Progenitor cell of endocrine pancreas (in vitro differentiated cells): ENCODE measurements at regions not wholly inside any gene's neighbourhood (a gene's known extent, or its start where the extent isn't known, plus 50 kb on each side); places are given as distances from the start of the nearest gene placed in this dataset.

Experiments
- DNase-seq: peaks from one replicate; pipeline ENCODE4 v3.0.0; 2021; ENCODE audit warnings: low spot score; ENCODE audit not compliant: unreplicated experiment
- H3K27ac Mint-ChIP-seq: 2 replicates; pipeline ENCODE4 v1.8.0; 2021; ENCODE audit warnings: mild to moderate bottlenecking, moderate library complexity, mixed read lengths
- H3K27me3 Mint-ChIP-seq: 2 replicates; pipeline ENCODE4 v1.8.0; 2021; ENCODE audit warnings: mixed read lengths
- H3K36me3 Mint-ChIP-seq: 2 replicates; pipeline ENCODE4 v1.8.0; 2022; ENCODE audit warnings: mixed read lengths; ENCODE audit not compliant: insufficient read depth
- H3K4me1 Mint-ChIP-seq: 2 replicates; pipeline ENCODE4 v1.8.0; 2021; ENCODE audit warnings: low read depth, mixed read lengths
- H3K4me3 Mint-ChIP-seq: 2 replicates; pipeline ENCODE4 v1.8.0; 2021; ENCODE audit warnings: low read depth, mild to moderate bottlenecking, moderate library complexity, mixed read lengths
- H3K9me3 Mint-ChIP-seq: 2 replicates; pipeline ENCODE4 v1.8.0; 2021; ENCODE audit warnings: low read depth, mixed read lengths
- TF ChIP-seq, protein P1 (sequence below): fragments of 200-600 bp; sonication (generic); IDR thresholded peaks from one replicate; pipeline ENCODE4 v1.5.0; 2021; ENCODE audit warnings: antibody characterized with exemption, mild to moderate bottlenecking; ENCODE audit not compliant: unreplicated experiment

DNA sequence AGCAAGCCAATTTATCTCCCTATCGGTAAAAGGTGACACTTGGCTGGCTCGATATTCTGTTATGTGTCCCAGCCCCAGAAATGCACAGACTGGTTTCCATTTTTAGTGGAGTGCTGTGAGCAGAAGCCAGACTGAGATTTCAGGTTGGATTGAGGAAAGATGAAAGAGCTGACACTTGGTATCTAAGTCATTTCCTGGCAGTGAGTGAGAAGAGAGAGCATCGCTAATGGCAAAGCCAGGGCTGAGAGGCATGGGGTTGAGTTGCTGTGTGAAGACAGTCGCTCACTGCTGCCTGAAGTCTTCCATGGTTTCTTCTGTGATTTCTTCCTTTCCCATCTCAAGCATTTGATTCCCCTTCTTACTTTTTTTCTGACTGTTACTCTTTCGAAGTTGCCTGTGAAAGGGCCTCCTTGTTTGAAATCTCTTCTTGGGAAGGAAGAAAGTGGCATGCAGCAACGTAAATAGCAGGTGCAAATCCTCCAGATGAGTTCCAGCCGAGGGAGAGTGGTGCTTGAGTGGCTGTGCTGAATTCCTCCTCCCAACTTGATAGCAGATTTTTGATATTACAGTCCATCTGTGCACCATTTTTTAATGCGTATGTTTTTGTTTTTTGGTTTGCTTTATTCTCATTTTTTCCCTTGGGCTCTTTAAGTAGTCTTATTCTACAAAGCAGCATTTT lies 109.2 kb upstream of the LIMCH1 start:
- no peaks in the 10 kb centered on the region for H3K9me3 Mint-ChIP-seq
- no peaks in the 10 kb centered on the region for H3K36me3 Mint-ChIP-seq
- no peak overlapping the region for H3K4me3 Mint-ChIP-seq
- peaks cover 45% of the 10 kb centered on the region for H3K4me1 Mint-ChIP-seq
- H3K27ac Mint-ChIP-seq = no peak overlapping the region
- no peak for DNase-seq
- TF ChIP-seq, protein P1, sequence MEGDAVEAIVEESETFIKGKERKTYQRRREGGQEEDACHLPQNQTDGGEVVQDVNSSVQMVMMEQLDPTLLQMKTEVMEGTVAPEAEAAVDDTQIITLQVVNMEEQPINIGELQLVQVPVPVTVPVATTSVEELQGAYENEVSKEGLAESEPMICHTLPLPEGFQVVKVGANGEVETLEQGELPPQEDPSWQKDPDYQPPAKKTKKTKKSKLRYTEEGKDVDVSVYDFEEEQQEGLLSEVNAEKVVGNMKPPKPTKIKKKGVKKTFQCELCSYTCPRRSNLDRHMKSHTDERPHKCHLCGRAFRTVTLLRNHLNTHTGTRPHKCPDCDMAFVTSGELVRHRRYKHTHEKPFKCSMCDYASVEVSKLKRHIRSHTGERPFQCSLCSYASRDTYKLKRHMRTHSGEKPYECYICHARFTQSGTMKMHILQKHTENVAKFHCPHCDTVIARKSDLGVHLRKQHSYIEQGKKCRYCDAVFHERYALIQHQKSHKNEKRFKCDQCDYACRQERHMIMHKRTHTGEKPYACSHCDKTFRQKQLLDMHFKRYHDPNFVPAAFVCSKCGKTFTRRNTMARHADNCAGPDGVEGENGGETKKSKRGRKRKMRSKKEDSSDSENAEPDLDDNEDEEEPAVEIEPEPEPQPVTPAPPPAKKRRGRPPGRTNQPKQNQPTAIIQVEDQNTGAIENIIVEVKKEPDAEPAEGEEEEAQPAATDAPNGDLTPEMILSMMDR = no peak
- no peaks in the 10 kb centered on the region for H3K27me3 Mint-ChIP-seq

DNA sequence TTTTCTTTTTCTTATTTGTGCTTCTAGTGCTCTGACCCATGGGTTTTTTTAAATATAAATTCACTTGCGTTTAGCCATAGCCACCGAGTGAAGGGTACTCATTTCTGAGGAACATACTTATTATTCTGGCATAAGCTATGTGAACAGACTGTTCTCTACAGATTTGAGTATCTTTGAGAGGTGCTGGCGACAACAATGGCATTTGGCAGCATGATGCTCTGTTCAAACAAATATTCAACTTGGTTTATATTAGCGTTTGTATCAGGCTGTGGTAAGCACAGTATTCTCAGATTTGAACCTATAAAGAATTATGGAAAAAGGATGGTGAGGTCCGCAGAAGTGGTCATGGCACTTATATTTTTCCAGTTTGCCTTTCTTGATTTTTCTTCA lies 108.7 kb upstream of the LIMCH1 start:
- TF ChIP-seq, protein P1 = no peak
- no peak overlapping the region for H3K4me3 Mint-ChIP-seq
- no peaks in the 10 kb centered on the region for H3K27me3 Mint-ChIP-seq
- DNase-seq = no peak
- no peak overlapping the region for H3K27ac Mint-ChIP-seq
- no peaks in the 10 kb centered on the region for H3K36me3 Mint-ChIP-seq
- peaks cover 45% of the 10 kb centered on the region for H3K4me1 Mint-ChIP-seq
- H3K9me3 Mint-ChIP-seq = no peaks in the 10 kb centered on the region

DNA sequence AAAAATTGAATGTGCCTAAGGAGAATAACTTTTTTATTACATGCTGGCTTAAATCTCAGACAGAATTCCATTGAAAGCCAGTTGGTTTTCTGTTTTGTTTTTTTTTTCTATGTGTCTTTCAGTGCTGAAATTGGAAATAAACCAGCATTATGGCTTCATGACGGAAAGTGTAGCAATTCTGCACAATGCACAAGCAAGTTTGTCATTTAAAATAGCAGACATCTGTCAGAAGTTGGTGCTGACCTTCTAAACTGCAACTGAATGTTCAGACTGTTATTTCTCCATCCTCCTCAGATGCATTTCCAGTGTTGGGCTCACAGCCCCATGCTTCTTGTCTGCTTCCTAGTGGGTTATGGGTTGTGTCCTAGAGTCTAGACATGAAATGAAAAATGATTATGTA lies 107.2 kb upstream of the LIMCH1 start:
- Mint-ChIP-seq H3K4me3 (no peak overlapping the region), H3K4me1 (peaks cover 52% of the 10 kb centered on the region), H3K9me3 (no peaks in the 10 kb centered on the region), H3K27me3 (no peaks in the 10 kb centered on the region), H3K36me3 (no peaks in the 10 kb centered on the region), H3K27ac (no peak overlapping the region)
- TF ChIP-seq, protein P1 = no peak
- no peak for DNase-seq

DNA sequence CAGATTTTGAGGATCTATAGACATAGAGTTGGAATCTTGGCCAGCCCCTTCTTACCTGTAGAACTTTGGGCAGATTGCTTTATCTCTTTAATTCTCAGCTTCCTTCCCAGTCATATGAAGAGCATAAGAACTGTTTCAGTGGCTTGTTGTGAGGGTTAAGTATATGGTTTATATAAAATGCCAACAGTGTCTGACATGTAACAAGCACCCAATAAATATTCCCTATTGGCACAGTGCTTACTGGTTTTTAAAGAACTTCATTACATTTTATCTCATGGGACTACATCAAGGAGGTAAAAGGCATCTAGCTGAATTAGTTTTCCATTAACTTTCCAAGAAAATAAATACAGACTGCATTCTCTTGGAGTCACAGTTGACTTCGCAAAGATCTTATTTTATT lies 106.7 kb upstream of the LIMCH1 start:
- Mint-ChIP-seq H3K27ac (no peak overlapping the region), H3K4me3 (no peak overlapping the region), H3K4me1 (peaks cover 55% of the 10 kb centered on the region), H3K27me3 (no peaks in the 10 kb centered on the region), H3K9me3 (no peaks in the 10 kb centered on the region), H3K36me3 (no peaks in the 10 kb centered on the region)
- TF ChIP-seq, protein P1 = no peak
- DNase-seq = no peak

DNA sequence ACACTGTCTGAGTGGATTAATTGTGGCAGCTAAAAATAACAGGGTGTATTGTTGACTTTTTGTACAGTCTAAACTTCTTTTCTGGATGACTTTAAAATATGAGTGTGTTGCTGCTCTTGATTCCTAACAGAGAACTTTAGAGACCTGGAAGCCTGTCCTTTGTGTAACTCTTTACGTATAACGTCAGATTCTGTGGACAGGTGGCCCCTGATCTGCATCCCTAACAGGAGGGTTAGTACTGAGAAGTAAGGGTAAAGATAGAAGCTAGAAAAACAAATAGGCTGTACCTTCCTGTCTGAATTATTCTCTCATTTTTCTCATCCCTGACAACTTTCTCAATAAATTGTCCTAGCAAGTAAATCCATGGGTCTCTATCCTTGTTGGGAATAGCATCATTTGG lies 105.7 kb upstream of the LIMCH1 start:
- TF ChIP-seq, protein P1 = no peak
- Mint-ChIP-seq H3K27ac (no peak overlapping the region), H3K9me3 (no peaks in the 10 kb centered on the region), H3K27me3 (no peaks in the 10 kb centered on the region), H3K36me3 (no peaks in the 10 kb centered on the region), H3K4me3 (no peak overlapping the region), H3K4me1 (peaks cover 55% of the 10 kb centered on the region)
- DNase-seq = no peak
